C4-2B (cell line): ENCODE measurements at regions not wholly inside any gene's neighbourhood (a gene's known extent, or its start where the extent isn't known, plus 50 kb on each side); places are given as distances from the start of the nearest gene placed in this dataset.
"Not testable (repeated sequence)": the region's sequence is repeated elsewhere in the genome, so short reads cannot be mapped to it uniquely, and the experiment has no call there.

ENCODE experiments used
- CTCF ChIP-seq: fragments of 450-650 bp; conservative IDR thresholded peaks from 2 replicates; pipeline ENCODE4 v1.5.1; 2017; ENCODE audit warnings: mild to moderate bottlenecking
- ZFX ChIP-seq: fragments of 450-650 bp; IDR thresholded peaks from 2 replicates; pipeline ENCODE4 v1.6.1; 2017

- not testable (repeated sequence) for TF ChIP-seq CTCF, ZFX
Measured at GRCh38 chrX:139320661-139321354, 209.7 kb upstream of the F9 start.
